ENCODE measurements at regions not wholly inside any gene's neighbourhood (a gene's known extent, or its start where the extent isn't known, plus 50 kb on each side); places are given as distances from the start of the nearest gene placed in this dataset.

DNA sequence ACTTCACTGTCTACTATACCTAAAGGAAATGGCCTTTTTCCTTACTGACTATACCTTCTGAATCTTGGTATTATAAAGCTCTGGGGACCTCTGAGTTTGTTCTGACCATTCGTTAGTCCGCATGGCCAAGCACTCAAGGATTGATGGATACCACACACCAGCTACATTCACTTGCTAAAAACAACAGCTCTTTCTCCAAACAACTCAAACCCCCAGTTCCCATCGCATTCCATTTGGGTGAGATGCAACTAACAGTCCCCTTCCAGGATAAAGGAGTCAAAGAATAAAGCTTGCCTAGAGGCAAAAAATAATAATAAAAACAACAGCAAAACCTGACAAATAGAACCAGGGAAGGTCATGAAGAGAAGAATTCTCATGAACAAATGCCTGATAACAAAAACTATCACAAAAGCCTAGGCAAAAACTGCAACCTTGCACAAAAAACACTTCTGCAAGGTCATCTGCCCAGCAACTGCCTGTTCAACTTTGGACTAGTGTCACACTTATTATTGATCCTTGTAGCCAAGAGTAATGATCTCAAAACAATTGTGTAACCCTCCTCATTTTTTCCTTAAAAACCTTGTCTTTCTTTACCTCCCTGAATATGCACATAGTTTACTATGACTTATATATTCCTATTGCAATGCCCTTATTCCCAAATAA, 139.0 kb upstream of the GUCY1A2 start:
- DNase-seq: no peak
- intact Hi-C loops (cut with DNase I): no loop called here
- H3K27me3 ChIP-seq: no peaks in the 10 kb centered on the region
- no peaks in the 10 kb centered on the region for H3K36me3 ChIP-seq
- peak; percentile 79 to 87 (median 82) for ATAC-seq
- TF ChIP-seq POLR2A (IDR thresholded peaks at IDR 0.05) (no peak), CTCF (IDR thresholded peaks at IDR 0.05) (no peak)
- WGBS (ENCODE audit: insufficient coverage, low coverage, low lambda C conversion rate, missing lambda C conversion rate): 24% methylated on average over 3 of the region's 3 CpGs
- H3K4me1 ChIP-seq: peaks cover 0 to 31% (median 7%) of the 10 kb centered on the region in 4 donors
- peak overlapping the region in 2 of 3 donors; percentile 12 to 26 for H3K27ac ChIP-seq
- no peaks in the 10 kb centered on the region for H3K9me3 ChIP-seq
- no peak overlapping the region for H3K4me3 ChIP-seq

- H3K27ac ChIP-seq: no peak overlapping the region
- TF ChIP-seq CTCF (IDR thresholded peaks at IDR 0.05) (no peak), POLR2A (IDR thresholded peaks at IDR 0.05) (no peak)
- ATAC-seq (no peak), DNase-seq (no peak)
- no peaks in the 10 kb centered on the region for H3K36me3 ChIP-seq
- no peaks in the 10 kb centered on the region for H3K27me3 ChIP-seq
- intact Hi-C loops (cut with DNase I): no loop called here
- H3K9me3 ChIP-seq: no peaks in the 10 kb centered on the region
- H3K4me3 ChIP-seq: no peak overlapping the region
- H3K4me1 ChIP-seq: peaks cover 0 to 23% (median 1%) of the 10 kb centered on the region in 4 donors
Observed at GRCh38 chr11:107151579-107151978, 133.3 kb upstream of the GUCY1A2 start.

DNA sequence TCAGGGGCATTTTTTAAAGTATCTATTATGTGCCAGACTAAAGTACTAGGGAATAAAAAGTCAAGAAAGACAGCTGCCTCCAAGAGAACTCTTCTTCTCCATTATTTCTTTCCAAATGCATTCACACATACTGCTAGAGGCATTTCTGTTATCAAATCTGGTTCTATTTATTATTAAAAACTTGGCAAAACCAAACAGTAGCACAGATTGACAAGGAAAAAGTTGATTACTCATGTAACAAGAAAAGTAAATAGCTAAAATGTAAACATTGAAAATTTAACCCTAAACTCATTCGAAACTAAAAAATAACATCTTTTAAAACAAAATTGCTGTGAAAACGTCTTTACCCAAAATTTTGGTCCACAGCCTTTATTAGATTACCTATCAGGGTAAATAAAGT, 132.9 kb upstream of the GUCY1A2 start:
- Histone ChIP-seq H3K27ac (no peak overlapping the region), H3K4me3 (no peak overlapping the region), H3K9me3 (no peaks in the 10 kb centered on the region), H3K4me1 (peaks cover 0 to 19% (median 1%) of the 10 kb centered on the region in 4 donors), H3K36me3 (no peaks in the 10 kb centered on the region), H3K27me3 (no peaks in the 10 kb centered on the region)
- whole genome bisulfite sequencing (ENCODE audit: insufficient coverage, low coverage, low lambda C conversion rate, missing lambda C conversion rate): 30% methylated on average over 2 of the region's 2 CpGs
- DNase-seq (no peak), ATAC-seq (peak in 1 of 4 donors; percentile 23)
- intact Hi-C loops (cut with DNase I): no loop called here
- TF ChIP-seq POLR2A (IDR thresholded peaks at IDR 0.05) (no peak), CTCF (IDR thresholded peaks at IDR 0.05) (no peak)

GRCh38 chr11:107140983-107141382, 122.7 kb upstream of the GUCY1A2 start:
- Histone ChIP-seq H3K27me3 (no peaks in the 10 kb centered on the region), H3K27ac (no peak overlapping the region), H3K36me3 (no peaks in the 10 kb centered on the region), H3K4me1 (no peaks in the 10 kb centered on the region), H3K4me3 (no peak overlapping the region), H3K9me3 (no peaks in the 10 kb centered on the region)
- TF ChIP-seq CTCF (IDR thresholded peaks at IDR 0.05) (no peak), POLR2A (IDR thresholded peaks at IDR 0.05) (no peak)
- intact Hi-C loops (cut with DNase I): no loop called here
- no peak for DNase-seq
- no peak for ATAC-seq
- 74% methylated on average over 2 of the region's 3 CpGs for WGBS (ENCODE audit: insufficient coverage, low coverage, low lambda C conversion rate, missing lambda C conversion rate)

DNA sequence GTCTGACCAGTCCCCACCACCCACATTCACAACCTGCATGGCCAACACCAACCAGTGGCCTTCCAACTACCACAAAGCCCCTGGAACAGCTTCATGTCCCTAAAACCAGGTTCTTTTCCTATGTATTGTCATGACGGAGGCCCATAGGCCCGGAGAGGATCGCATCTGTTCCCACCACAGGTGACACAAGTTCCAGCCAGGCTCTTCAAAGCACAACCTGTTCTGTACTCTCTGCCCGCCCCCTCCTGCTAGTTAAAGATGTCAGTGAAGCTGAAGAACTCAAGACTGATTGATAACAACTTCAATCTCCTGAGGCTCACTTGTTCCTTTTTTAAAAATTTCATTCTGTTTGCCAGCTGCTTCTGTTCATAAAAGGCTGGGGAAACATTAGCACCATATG, 121.1 kb upstream of the GUCY1A2 start:
- ATAC-seq: no peak
- WGBS (ENCODE audit: insufficient coverage, low coverage, low lambda C conversion rate, missing lambda C conversion rate): 87% methylated on average over 4 of the region's 4 CpGs
- Histone ChIP-seq H3K4me3 (no peak overlapping the region), H3K4me1 (no peaks in the 10 kb centered on the region), H3K36me3 (no peaks in the 10 kb centered on the region), H3K27me3 (no peaks in the 10 kb centered on the region), H3K27ac (no peak overlapping the region), H3K9me3 (no peaks in the 10 kb centered on the region)
- TF ChIP-seq CTCF (IDR thresholded peaks at IDR 0.05) (no peak), POLR2A (IDR thresholded peaks at IDR 0.05) (no peak)
- no peak for DNase-seq
- intact Hi-C loops (cut with DNase I): no loop called here
